Lower leg skin (tissue), 3 donors: ENCODE measurements at regions not wholly inside any gene's neighbourhood (a gene's known extent, or its start where the extent isn't known, plus 50 kb on each side); places are given as distances from the start of the nearest gene placed in this dataset.

Experiments
- POLR2A ChIP-seq, 2 donors: fragments of 450-650 bp; IDR thresholded peaks; one replicate each; pipeline ENCODE4 v1.6.1; 2016 to 2017; ENCODE audit warnings: antibody characterized with exemption in 2 of 2, mild to moderate bottlenecking in 1 of 2, moderate library complexity in 1 of 2
- TF ChIP-seq, protein P1 (sequence below), 3 donors: fragments of 450-650 bp; IDR thresholded peaks; one replicate each; pipeline ENCODE4 v1.5.1; 2016; ENCODE audit warnings: antibody characterized with exemption in 3 of 3, mild to moderate bottlenecking in 3 of 3, moderate library complexity in 2 of 3

DNA sequence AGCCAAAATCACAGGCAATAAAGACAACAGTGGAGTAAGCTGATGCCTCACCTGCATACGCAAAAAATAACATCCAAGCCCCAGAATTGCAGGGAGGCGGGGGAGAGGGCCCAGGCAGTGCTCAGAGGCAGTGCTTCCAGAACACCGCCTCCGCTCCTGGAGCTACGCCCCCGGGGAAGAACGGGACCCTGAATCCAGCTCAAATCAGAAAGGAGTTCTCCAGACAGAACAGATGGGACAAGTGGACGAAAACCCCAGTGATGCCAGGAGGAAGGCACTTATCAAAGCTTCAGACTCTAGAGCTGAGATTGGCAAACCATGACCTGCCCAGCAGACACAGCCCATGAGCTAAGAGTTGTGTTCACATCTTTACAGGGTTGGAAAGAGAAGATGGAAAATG, 683.9 kb downstream of the TBC1D22A start:
- TF ChIP-seq, protein P1, sequence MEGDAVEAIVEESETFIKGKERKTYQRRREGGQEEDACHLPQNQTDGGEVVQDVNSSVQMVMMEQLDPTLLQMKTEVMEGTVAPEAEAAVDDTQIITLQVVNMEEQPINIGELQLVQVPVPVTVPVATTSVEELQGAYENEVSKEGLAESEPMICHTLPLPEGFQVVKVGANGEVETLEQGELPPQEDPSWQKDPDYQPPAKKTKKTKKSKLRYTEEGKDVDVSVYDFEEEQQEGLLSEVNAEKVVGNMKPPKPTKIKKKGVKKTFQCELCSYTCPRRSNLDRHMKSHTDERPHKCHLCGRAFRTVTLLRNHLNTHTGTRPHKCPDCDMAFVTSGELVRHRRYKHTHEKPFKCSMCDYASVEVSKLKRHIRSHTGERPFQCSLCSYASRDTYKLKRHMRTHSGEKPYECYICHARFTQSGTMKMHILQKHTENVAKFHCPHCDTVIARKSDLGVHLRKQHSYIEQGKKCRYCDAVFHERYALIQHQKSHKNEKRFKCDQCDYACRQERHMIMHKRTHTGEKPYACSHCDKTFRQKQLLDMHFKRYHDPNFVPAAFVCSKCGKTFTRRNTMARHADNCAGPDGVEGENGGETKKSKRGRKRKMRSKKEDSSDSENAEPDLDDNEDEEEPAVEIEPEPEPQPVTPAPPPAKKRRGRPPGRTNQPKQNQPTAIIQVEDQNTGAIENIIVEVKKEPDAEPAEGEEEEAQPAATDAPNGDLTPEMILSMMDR (IDR thresholded peaks at IDR 0.05), result no peak
- no peak for TF ChIP-seq POLR2A (IDR thresholded peaks at IDR 0.05)
